ENCODE measurements at regions not wholly inside any gene's neighbourhood (a gene's known extent, or its start where the extent isn't known, plus 50 kb on each side); places are given as distances from the start of the nearest gene placed in this dataset.

DNA sequence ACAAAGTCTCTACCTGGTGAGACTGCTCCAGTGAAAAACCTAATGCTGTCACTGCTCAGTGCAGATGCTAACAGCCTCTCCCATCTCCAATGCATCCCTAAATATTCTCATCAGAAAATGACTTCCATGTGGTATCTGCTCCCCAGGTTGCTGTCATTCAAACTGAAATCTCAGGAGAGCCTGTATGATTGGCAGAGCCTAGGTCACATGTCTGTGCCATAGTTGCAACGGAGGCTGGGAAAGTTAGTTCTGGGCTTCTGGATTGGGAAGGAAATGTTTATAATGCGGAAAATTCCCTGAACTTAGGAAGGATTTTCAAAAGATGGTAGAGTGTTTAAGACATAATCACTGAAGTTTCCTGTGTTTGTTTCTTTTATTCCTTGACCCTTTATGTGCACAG is 206.4 kb upstream of the ZKSCAN2 start:
- POLR2A ChIA-PET, result no interaction called here
- TF ChIP-seq, protein P1, sequence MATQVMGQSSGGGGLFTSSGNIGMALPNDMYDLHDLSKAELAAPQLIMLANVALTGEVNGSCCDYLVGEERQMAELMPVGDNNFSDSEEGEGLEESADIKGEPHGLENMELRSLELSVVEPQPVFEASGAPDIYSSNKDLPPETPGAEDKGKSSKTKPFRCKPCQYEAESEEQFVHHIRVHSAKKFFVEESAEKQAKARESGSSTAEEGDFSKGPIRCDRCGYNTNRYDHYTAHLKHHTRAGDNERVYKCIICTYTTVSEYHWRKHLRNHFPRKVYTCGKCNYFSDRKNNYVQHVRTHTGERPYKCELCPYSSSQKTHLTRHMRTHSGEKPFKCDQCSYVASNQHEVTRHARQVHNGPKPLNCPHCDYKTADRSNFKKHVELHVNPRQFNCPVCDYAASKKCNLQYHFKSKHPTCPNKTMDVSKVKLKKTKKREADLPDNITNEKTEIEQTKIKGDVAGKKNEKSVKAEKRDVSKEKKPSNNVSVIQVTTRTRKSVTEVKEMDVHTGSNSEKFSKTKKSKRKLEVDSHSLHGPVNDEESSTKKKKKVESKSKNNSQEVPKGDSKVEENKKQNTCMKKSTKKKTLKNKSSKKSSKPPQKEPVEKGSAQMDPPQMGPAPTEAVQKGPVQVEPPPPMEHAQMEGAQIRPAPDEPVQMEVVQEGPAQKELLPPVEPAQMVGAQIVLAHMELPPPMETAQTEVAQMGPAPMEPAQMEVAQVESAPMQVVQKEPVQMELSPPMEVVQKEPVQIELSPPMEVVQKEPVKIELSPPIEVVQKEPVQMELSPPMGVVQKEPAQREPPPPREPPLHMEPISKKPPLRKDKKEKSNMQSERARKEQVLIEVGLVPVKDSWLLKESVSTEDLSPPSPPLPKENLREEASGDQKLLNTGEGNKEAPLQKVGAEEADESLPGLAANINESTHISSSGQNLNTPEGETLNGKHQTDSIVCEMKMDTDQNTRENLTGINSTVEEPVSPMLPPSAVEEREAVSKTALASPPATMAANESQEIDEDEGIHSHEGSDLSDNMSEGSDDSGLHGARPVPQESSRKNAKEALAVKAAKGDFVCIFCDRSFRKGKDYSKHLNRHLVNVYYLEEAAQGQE (IDR thresholded peaks at IDR 0.05), result no peak
- no peak for TF ChIP-seq TFCP2L1 (CRISPR knock-in tag; IDR thresholded peaks at IDR 0.05)
- TF ChIP-seq, protein P2, sequence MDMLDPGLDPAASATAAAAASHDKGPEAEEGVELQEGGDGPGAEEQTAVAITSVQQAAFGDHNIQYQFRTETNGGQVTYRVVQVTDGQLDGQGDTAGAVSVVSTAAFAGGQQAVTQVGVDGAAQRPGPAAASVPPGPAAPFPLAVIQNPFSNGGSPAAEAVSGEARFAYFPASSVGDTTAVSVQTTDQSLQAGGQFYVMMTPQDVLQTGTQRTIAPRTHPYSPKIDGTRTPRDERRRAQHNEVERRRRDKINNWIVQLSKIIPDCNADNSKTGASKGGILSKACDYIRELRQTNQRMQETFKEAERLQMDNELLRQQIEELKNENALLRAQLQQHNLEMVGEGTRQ (IDR thresholded peaks at IDR 0.05), result no peak
- no peak for TF ChIP-seq RAD21 (conservative IDR thresholded peaks at IDR 0.05 in 1 of 2, IDR thresholded peaks at IDR 0.05 in 1 of 2)
- no peak for TF ChIP-seq ESRRA (IDR thresholded peaks at IDR 0.05; ENCODE audit: borderline replicate concordance, low read length)
- TF ChIP-seq RNF2 (IDR thresholded peaks at IDR 0.05; ENCODE audit: borderline replicate concordance, low read depth), result no peak
- TF ChIP-seq, protein P3, sequence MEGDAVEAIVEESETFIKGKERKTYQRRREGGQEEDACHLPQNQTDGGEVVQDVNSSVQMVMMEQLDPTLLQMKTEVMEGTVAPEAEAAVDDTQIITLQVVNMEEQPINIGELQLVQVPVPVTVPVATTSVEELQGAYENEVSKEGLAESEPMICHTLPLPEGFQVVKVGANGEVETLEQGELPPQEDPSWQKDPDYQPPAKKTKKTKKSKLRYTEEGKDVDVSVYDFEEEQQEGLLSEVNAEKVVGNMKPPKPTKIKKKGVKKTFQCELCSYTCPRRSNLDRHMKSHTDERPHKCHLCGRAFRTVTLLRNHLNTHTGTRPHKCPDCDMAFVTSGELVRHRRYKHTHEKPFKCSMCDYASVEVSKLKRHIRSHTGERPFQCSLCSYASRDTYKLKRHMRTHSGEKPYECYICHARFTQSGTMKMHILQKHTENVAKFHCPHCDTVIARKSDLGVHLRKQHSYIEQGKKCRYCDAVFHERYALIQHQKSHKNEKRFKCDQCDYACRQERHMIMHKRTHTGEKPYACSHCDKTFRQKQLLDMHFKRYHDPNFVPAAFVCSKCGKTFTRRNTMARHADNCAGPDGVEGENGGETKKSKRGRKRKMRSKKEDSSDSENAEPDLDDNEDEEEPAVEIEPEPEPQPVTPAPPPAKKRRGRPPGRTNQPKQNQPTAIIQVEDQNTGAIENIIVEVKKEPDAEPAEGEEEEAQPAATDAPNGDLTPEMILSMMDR (IDR thresholded peaks at IDR 0.05), result no peak
- no peak for TF ChIP-seq SMC3 (IDR thresholded peaks at IDR 0.05)
- TF ChIP-seq SREBF2 (IDR thresholded peaks at IDR 0.05), result no peak
- no peak for TF ChIP-seq CHD4 (IDR thresholded peaks at IDR 0.05; ENCODE audit: borderline replicate concordance)
- no peak for TF ChIP-seq NR3C1 (IDR thresholded peaks at IDR 0.05)
- no peak for TF ChIP-seq JUN (IDR thresholded peaks at IDR 0.05)
- no peak for TF ChIP-seq CBX2 (IDR thresholded peaks at IDR 0.05; ENCODE audit: borderline replicate concordance, low read depth)
- TF ChIP-seq, protein P4, sequence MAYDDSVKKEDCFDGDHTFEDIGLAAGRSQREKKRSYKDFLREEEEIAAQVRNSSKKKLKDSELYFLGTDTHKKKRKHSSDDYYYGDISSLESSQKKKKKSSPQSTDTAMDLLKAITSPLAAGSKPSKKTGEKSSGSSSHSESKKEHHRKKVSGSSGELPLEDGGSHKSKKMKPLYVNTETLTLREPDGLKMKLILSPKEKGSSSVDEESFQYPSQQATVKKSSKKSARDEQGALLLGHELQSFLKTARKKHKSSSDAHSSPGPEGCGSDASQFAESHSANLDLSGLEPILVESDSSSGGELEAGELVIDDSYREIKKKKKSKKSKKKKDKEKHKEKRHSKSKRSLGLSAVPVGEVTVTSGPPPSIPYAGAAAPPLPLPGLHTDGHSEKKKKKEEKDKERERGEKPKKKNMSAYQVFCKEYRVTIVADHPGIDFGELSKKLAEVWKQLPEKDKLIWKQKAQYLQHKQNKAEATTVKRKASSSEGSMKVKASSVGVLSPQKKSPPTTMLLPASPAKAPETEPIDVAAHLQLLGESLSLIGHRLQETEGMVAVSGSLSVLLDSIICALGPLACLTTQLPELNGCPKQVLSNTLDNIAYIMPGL (CRISPR knock-in tag; IDR thresholded peaks at IDR 0.05; ENCODE audit: borderline replicate concordance), result no peak
- no peak for TF ChIP-seq HOXB5 (CRISPR knock-in tag; IDR thresholded peaks at IDR 0.05)
- ATAC-seq (no peak), DNase-seq (ENCODE audit: low read depth in 1 of 2, low spot score in 1 of 2) (no peak), FAIRE-seq (no peak)
- CTCF ChIA-PET, result interaction anchor here (0.6 kb wide), 1 partner anchor 1645 kb away, joined by 3 read pairs; no protein-coding TSS in a partner anchor
- H3K4me3 ChIP-seq, result no peak overlapping the region
- H3K4me1 ChIP-seq, result no peaks in the 10 kb centered on the region
- no peak overlapping the region for H3K4me2 ChIP-seq
- H3K9me3 ChIP-seq, result no peaks in the 10 kb centered on the region
- no peak overlapping the region for H3K27ac ChIP-seq
- 2% methylated on average over 2 of the region's 2 CpGs for WGBS (ENCODE audit: missing lambda C conversion rate)

DNA sequence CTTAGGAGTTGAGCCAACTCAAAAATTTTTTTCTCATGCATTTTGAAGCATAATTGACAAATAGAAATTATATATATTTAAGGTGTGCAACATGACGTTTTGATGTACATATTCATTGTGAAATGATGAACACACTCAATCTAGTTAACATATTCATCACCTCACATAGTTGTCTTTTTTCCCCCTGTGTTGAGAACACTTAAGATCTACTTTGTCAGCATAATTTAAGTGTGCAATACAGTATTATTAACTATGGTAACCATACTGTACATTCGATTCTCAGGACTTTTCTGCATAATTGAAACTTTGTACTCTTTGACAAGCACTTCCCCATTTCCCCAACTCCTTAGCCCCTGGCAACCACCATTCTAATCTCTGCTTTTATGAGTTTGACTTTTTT is 192.2 kb upstream of the ZKSCAN2 start:
- Histone ChIP-seq H3K27ac (no peak overlapping the region), H3K4me3 (no peak overlapping the region), H3K9me3 (no peaks in the 10 kb centered on the region), H3K4me2 (no peak overlapping the region), H3K4me1 (no peaks in the 10 kb centered on the region)
- POLR2A ChIA-PET, result no interaction called here
- DNase-seq (ENCODE audit: low read depth in 1 of 2, low spot score in 1 of 2) (no peak), ATAC-seq (no peak), FAIRE-seq (no peak)
- CTCF ChIA-PET, result no interaction called here
- 16% methylated on average over 2 of the region's 2 CpGs for WGBS (ENCODE audit: missing lambda C conversion rate)
- TF ChIP-seq KDM1A (IDR thresholded peaks at IDR 0.05; ENCODE audit: low read depth) (no peak), MAFK (IDR thresholded peaks at IDR 0.05; ENCODE audit: partially characterized antibody) (peak; percentile 54)
